GM21576 (cell line): ENCODE measurements at regions not wholly inside any gene's neighbourhood (a gene's known extent, or its start where the extent isn't known, plus 50 kb on each side); places are given as distances from the start of the nearest gene placed in this dataset.

Experiments used
- ATAC-seq: cut with Tn5 transposase; IDR thresholded peaks from one replicate; pipeline ENCODE4 v1.9.1; 2021; ENCODE audit warnings: mild to moderate bottlenecking, moderate library complexity; ENCODE audit not compliant: unreplicated experiment

DNA sequence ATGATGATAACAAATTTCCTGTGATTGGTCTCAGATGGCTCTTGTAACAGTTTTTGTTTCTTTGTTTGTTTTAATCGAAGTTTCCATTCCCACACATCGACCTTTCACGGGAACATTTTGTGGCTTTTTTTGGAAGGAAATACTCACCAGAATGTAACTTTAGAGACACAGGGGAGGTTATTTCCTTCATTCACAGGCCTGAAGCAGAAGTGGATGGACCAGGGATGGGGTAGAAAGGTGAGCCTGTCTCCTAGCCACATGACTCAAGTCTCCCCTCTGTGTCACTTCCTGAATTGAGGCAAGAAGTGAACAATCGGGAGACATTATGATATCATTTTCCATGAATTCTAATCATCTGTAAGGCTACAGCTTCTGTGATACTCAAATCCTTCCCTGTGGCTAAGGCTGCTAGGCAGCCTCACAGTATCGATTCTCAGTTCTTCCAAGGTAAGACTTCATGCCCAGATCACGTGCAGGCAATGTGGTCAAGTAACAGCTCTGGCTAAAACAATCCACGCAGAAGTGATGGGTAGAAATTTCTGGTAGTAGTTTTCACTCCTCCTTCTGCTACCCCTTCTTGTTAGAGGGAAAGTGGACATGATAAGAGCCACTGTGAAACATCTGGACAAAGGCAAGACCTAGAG, 203.9 kb upstream of the NEBL start:
- ATAC-seq, result no peak

GRCh38 chr10:21100190-21100589, 203.1 kb upstream of the NEBL start:
- no peak for ATAC-seq

- ATAC-seq, result no peak
Measured at GRCh38 chr10:21099291-21100062, 202.4 kb upstream of the NEBL start.

- no peak for ATAC-seq
Measured at GRCh38 chr10:21097926-21098355, 200.8 kb upstream of the NEBL start.

DNA sequence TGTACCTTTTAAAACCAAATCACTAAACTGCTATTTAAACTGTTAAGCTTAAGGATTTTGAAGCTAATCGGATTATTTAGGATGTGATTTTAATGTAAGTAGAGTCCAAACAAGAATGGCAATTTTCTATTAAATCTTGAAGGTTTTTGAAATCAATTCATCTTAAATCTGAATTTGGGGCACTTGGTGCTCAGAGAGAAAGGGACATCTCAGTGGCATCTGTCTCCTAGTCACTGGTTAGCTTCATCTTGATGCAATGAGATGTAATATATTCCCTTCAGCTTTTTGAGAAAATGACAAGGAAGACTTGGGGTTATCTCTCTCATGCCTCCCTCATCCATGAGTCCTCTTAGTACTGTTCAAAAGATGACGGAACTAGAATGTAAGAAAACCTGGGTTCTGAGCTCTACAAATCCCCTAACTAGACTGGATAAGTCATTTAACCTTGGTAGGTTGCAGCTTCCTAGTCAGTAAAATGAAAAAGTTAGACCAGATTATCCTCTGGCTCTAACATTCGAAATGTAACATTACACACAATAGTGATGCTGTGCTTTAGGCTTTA, 198.5 kb upstream of the NEBL start:
- ATAC-seq, result no peak

DNA sequence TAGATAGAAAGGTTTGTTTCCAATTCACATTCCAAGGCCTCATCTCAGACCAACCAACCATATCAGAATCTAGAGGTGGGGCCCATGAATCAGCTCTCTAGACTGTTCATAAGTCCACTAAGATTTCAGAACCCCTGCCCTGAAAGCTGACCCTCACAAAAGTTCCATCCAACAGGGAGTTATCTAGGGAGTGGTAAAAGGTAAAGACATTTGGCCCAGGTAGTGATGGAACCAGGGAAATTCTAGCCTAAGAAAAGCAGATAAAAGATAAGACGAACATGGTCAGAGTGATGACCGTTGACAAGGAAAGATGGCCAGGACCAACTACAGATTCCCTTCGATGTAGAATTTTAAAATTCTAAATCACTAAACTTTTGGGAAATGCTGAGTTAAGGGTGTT, 198.0 kb upstream of the NEBL start:
- ATAC-seq, result no peak

DNA sequence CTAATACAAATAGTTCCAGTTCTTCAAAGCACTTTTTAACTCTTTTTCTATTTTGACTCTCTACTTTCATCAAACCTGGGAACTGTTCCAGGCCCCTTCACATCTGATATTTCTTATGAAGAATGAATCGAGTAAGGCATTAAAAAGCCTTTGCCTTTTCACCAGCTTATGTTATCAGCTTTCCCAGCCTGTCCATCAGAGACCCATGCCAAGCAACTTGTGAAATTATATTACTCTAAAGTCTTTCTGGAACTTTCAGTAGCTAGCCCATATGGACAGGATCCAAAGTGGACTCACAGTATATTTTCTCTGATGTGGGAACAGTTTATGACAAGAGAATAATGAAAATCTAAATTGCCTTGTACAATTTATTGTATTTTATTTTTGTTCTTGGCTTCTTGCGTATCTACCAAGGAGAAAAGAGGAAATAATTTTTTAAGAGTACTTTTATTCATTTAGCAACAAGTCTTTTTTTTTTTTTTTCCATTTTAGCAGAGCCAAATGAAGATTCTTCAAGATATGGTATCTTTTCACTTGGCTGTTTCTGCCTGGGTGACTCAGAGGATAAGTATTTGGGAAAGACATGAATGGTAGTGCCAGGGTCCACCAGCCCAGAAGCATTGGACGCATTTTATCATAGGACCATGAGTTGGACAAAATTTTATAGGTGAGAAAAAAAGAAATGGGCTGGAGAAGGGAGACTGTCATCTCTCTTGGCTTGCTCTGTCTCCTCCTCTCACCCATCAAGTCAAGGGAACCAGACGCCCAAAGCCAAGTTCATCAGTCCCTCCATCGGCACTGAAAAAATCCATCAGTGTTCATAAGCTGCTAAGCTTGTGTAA, 195.8 kb upstream of the NEBL start:
- no peak for ATAC-seq

DNA sequence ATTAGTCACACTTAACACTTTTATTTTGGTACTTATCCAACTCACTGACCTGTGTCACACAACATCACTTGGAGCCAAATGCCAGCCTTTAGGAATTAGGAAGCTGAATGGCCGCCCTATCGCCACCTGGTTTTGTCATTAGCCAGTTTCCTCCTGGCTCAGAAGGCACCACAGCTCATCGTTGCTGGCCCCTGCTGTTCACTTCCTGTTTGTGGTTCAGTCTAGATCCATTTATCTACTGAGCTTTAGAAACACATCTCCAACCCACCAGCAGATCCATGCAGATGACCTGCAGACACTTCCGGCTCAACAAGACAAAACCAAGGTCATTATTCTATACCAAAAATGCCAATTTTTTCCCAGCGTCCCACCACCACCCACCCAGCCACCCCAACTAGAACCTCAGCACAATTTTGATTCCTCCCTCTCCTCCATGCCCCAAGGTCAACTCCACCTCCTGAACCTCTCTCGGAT, 193.5 kb upstream of the NEBL start:
- ATAC-seq, result no peak

- no peak for ATAC-seq
Measured at GRCh38 chr10:21087476-21087875, 190.4 kb upstream of the NEBL start.

- no peak for ATAC-seq
Measured at GRCh38 chr10:21084700-21085099, 187.6 kb upstream of the NEBL start.

DNA sequence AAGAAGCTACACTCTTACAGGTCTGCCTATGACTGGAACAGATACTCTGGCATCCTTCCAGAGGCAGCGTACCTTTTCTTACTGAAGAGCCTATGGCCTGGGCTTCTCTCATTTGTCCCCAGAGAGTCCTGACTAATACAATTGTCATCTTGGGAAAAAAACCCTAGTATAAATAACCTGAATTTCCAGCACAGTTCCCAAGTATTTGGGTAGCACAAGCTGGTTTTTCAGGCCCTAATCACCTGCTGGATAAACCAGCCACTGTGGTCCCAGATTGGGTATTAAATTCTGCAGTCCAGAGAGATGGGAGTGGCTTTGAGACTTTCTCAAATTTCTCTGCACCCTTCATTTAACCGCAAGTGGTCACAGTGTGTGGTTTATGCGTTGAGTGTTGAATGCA, 186.8 kb upstream of the NEBL start:
- ATAC-seq, result no peak

DNA sequence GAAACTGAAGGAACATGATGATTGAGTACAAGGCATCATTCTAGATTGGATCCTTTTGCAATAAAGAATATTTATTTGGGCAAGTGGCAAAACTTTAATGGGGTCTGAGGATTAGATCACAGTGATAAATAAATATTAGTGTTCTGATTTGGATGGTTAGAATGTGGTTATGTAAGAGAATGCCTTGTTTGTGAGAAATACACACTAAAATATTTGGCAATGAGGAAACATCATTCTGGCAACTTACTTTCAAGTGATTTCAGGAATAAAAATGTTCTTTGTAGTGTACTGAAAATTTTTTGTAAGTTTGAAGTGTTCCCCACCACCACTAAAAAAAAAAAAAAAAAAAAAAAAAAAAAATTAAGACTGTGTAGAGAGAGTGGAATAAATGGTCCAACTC, 185.1 kb upstream of the NEBL start:
- ATAC-seq, result no peak

- no peak for ATAC-seq
Measured at GRCh38 chr10:21080261-21080660, 183.2 kb upstream of the NEBL start.

DNA sequence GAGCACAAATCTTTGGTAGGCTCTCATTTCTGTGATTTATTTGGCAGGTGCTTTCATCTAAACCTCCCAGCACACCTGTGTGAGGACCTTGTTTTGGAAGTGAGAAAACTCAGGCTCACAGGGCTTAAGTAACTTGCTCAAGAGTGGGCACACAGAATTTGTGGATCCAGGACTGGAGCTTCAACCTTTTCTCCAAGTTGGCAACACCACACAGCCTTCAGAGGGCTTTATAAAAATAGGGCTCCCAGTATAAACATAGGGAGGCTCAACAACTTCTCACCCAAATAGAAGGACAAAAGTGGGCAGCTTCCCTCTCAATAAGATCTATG, 182.2 kb upstream of the NEBL start:
- ATAC-seq, result no peak

DNA sequence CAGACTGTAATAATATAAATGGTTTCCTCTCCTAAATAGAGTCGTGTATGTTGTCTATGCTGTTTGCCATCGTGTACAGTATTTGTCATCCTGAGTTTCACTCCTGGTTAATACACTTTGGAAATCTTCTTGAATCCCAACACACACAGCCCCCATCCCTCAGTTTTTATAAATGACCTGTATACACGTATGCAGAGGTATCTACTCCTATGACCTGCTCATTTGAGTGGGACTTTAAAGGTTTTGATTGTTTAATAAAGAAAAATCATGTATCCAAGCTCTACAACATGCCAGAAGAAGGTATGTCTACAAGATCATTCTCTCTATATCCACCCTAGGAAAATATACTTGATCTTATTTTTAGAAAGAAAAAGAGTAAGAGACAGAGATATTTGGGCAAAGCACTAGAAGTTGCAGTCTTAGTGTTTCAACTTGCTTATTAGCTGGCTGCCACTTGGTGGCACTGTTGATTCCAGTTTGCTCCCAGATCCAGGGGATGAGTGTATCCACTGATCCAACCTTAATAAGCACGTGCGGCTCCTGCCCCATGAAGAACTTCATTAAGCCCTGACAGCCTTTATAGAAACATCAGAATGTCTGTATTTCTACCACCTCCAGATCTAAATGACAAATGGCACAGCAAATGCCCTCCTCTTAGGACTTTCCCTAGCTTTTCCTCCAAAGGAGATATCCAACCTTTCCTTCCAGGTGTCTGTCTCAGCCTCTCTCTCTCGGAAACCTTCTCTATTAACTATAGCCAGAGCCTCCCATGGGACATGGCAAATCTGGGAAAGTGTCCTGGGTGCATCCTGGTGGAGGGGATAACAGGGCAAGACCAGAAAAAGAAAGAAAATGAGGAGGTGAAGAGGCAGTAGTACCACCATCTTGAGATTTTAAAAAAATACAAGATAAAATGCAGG, 181.6 kb upstream of the NEBL start:
- ATAC-seq, result peak; percentile 55

- no peak for ATAC-seq
Measured at GRCh38 chr10:21077681-21078080, 180.6 kb upstream of the NEBL start.

- no peak for ATAC-seq
Measured at GRCh38 chr10:21076381-21076780, 179.3 kb upstream of the NEBL start.

DNA sequence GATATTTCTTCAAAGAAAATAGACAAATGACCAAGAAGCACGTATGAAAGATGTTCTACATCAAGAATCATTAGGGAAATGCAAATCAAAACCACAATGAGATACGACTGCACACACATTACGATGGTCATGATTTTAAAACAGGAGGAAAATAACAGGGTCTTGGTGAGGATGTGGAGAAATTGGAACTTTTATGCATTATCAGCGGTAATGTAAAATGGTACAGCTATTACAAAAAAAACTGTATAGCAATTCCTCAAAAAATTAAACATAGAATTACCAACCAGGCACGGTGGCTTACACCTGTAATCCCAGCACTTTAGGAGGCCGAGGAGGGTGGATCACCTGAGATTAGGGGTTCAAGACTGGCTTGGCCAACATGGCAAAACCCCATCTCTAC, 178.8 kb upstream of the NEBL start:
- ATAC-seq, result no peak

DNA sequence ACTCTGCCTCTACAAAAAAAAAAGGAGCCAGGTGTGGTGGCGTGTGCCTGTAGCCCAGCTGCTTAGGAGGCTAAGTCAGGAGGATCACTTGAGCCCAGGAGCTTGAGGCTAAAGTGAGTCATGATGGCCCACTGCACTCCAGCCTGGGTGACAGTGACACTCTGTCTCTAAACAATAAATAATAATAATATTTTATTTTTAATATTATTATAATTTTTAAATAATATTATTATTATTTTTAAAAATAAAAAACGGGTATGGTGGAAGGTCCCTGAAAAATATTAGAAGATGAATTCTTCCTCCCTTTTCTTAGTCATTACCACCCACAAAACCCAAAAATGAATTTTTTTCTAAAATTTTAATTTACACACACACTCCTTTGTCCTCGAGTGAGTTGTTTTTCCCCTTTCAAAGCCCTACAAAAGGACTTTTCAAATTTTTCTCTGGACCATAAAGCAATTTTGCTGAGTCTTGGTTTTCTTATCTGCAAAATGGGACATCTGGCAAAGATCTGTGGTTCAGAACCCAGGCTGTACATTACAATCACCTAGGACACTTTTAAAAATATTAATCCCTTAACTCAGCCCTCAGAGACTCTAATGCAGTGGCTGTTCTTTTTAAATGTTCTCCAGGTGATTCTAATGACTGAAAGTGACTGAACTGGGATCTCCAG, 174.0 kb upstream of the NEBL start:
- ATAC-seq, result no peak
